ENCODE measurements at regions not wholly inside any gene's neighbourhood (a gene's known extent, or its start where the extent isn't known, plus 50 kb on each side); places are given as distances from the start of the nearest gene placed in this dataset.
A peak's percentile ranks its signal among the peaks of the same experiment; 100 is the strongest.

GRCh38 chr16:17606460-17606859 lies 135.7 kb upstream of the XYLT1 start:
- ATAC-seq (ENCODE audit: low read depth) (no peak), DNase-seq (no peak)
- peaks cover 1% of the 10 kb centered on the region for H3K9me3 Mint-ChIP-seq
- H3K27me3 Mint-ChIP-seq = peaks cover 7% of the 10 kb centered on the region
- peaks cover 23% of the 10 kb centered on the region for H3K4me1 Mint-ChIP-seq
- POLR2A ChIA-PET = no interaction called here
- H3K27ac Mint-ChIP-seq = no peak overlapping the region
- no peak overlapping the region for H3K4me3 Mint-ChIP-seq
- no peaks in the 10 kb centered on the region for H3K36me3 Mint-ChIP-seq

- Mint-ChIP-seq H3K4me3 (no peak overlapping the region), H3K4me1 (peaks cover 23% of the 10 kb centered on the region), H3K27ac (no peak overlapping the region), H3K36me3 (no peaks in the 10 kb centered on the region), H3K9me3 (peaks cover 2% of the 10 kb centered on the region), H3K27me3 (peaks cover 3% of the 10 kb centered on the region)
- ATAC-seq (ENCODE audit: low read depth) (no peak), DNase-seq (no peak)
- POLR2A ChIA-PET = no interaction called here
Observed at GRCh38 chr16:17605784-17606183, 135.0 kb upstream of the XYLT1 start.

- ATAC-seq (ENCODE audit: low read depth) = no peak
- Mint-ChIP-seq H3K27ac (no peak overlapping the region), H3K36me3 (no peaks in the 10 kb centered on the region), H3K27me3 (peaks cover 3% of the 10 kb centered on the region), H3K9me3 (peaks cover 6% of the 10 kb centered on the region), H3K4me1 (peaks cover 23% of the 10 kb centered on the region), H3K4me3 (no peak overlapping the region)
- no peak for DNase-seq
- POLR2A ChIA-PET = no interaction called here
Observed at GRCh38 chr16:17603626-17604025, 132.9 kb upstream of the XYLT1 start.

GRCh38 chr16:17602678-17603077 lies 131.9 kb upstream of the XYLT1 start:
- H3K27ac Mint-ChIP-seq = no peak overlapping the region
- peaks cover 3% of the 10 kb centered on the region for H3K27me3 Mint-ChIP-seq
- ATAC-seq (ENCODE audit: low read depth) (no peak), DNase-seq (no peak)
- POLR2A ChIA-PET = no interaction called here
- H3K4me1 Mint-ChIP-seq = peaks cover 20% of the 10 kb centered on the region
- H3K4me3 Mint-ChIP-seq = no peak overlapping the region
- peaks cover 13% of the 10 kb centered on the region for H3K9me3 Mint-ChIP-seq
- H3K36me3 Mint-ChIP-seq = peaks cover 1% of the 10 kb centered on the region

GRCh38 chr16:17598968-17599367 lies 128.2 kb upstream of the XYLT1 start:
- Mint-ChIP-seq H3K27me3 (peaks cover 12% of the 10 kb centered on the region), H3K36me3 (peaks cover 1% of the 10 kb centered on the region), H3K4me3 (no peak overlapping the region), H3K27ac (no peak overlapping the region), H3K9me3 (peaks cover 15% of the 10 kb centered on the region), H3K4me1 (peaks cover 7% of the 10 kb centered on the region)
- no peak for ATAC-seq (ENCODE audit: low read depth)
- POLR2A ChIA-PET = no interaction called here
- DNase-seq = no peak

- Mint-ChIP-seq H3K27me3 (peaks cover 25% of the 10 kb centered on the region), H3K4me3 (no peak overlapping the region), H3K9me3 (peaks cover 6% of the 10 kb centered on the region), H3K4me1 (no peaks in the 10 kb centered on the region), H3K27ac (peak overlapping the region; percentile 34), H3K36me3 (no peaks in the 10 kb centered on the region)
- DNase-seq (no peak), ATAC-seq (ENCODE audit: low read depth) (no peak)
- POLR2A ChIA-PET = no interaction called here
Observed at GRCh38 chr16:17591655-17592405, 121.1 kb upstream of the XYLT1 start.

- POLR2A ChIA-PET = no interaction called here
- H3K36me3 Mint-ChIP-seq = no peaks in the 10 kb centered on the region
- no peak for DNase-seq
Observed at GRCh38 chr16:17590711-17591654, 120.2 kb upstream of the XYLT1 start.

GRCh38 chr16:17589898-17590297 lies 119.1 kb upstream of the XYLT1 start:
- H3K9me3 Mint-ChIP-seq = peaks cover 4% of the 10 kb centered on the region
- no peaks in the 10 kb centered on the region for H3K4me1 Mint-ChIP-seq
- peaks cover 19% of the 10 kb centered on the region for H3K27me3 Mint-ChIP-seq
- POLR2A ChIA-PET = no interaction called here
- DNase-seq (no peak), ATAC-seq (ENCODE audit: low read depth) (no peak)
- H3K27ac Mint-ChIP-seq = no peak overlapping the region
- H3K36me3 Mint-ChIP-seq = no peaks in the 10 kb centered on the region
- no peak overlapping the region for H3K4me3 Mint-ChIP-seq

More at GRCh38 chr16:17590711-17591654, 120.2 kb upstream of the XYLT1 start:
- H3K27ac Mint-ChIP-seq = peak overlapping the region; percentile 34
- peak; percentile 45 for ATAC-seq (ENCODE audit: low read depth)
- peaks cover 6% of the 10 kb centered on the region for H3K9me3 Mint-ChIP-seq
- H3K4me1 Mint-ChIP-seq = no peaks in the 10 kb centered on the region
- peaks cover 25% of the 10 kb centered on the region for H3K27me3 Mint-ChIP-seq
- no peak overlapping the region for H3K4me3 Mint-ChIP-seq

- ATAC-seq (ENCODE audit: low read depth) (no peak), DNase-seq (no peak)
- Mint-ChIP-seq H3K36me3 (no peaks in the 10 kb centered on the region), H3K27ac (no peak overlapping the region), H3K4me1 (no peaks in the 10 kb centered on the region), H3K4me3 (no peak overlapping the region), H3K27me3 (peaks cover 21% of the 10 kb centered on the region), H3K9me3 (peaks cover 7% of the 10 kb centered on the region)
- POLR2A ChIA-PET = no interaction called here
Observed at GRCh38 chr16:17585449-17586074, 114.8 kb upstream of the XYLT1 start.

GRCh38 chr16:17578981-17579874 lies 108.5 kb upstream of the XYLT1 start:
- ATAC-seq (ENCODE audit: low read depth) (peak; percentile 60), DNase-seq (peak; percentile 39)
- POLR2A ChIA-PET = no interaction called here
- H3K4me3 Mint-ChIP-seq = no peak overlapping the region
- H3K27ac Mint-ChIP-seq = no peak overlapping the region
- no peaks in the 10 kb centered on the region for H3K36me3 Mint-ChIP-seq
- H3K4me1 Mint-ChIP-seq = peaks cover 3% of the 10 kb centered on the region
- H3K27me3 Mint-ChIP-seq = peaks cover 13% of the 10 kb centered on the region
- peaks cover 3% of the 10 kb centered on the region for H3K9me3 Mint-ChIP-seq

GRCh38 chr16:17574256-17574655 lies 103.5 kb upstream of the XYLT1 start:
- POLR2A ChIA-PET = no interaction called here
- H3K4me1 Mint-ChIP-seq = peaks cover 2% of the 10 kb centered on the region
- DNase-seq (no peak), ATAC-seq (ENCODE audit: low read depth) (no peak)
- H3K36me3 Mint-ChIP-seq = no peaks in the 10 kb centered on the region
- peaks cover 3% of the 10 kb centered on the region for H3K27me3 Mint-ChIP-seq
- no peak overlapping the region for H3K27ac Mint-ChIP-seq
- no peak overlapping the region for H3K4me3 Mint-ChIP-seq
- H3K9me3 Mint-ChIP-seq = no peaks in the 10 kb centered on the region

GRCh38 chr16:17572145-17572544 lies 101.4 kb upstream of the XYLT1 start:
- no peak overlapping the region for H3K27ac Mint-ChIP-seq
- ATAC-seq (ENCODE audit: low read depth) = no peak
- no peak overlapping the region for H3K4me3 Mint-ChIP-seq
- no peaks in the 10 kb centered on the region for H3K9me3 Mint-ChIP-seq
- peaks cover 3% of the 10 kb centered on the region for H3K27me3 Mint-ChIP-seq
- H3K4me1 Mint-ChIP-seq = no peaks in the 10 kb centered on the region
- POLR2A ChIA-PET = no interaction called here
- DNase-seq = no peak
- H3K36me3 Mint-ChIP-seq = no peaks in the 10 kb centered on the region

Measured in activated naive CD8-positive, alpha-beta T cell treated with anti-CD3 and anti-CD28 coated beads, Interleukin-2, amount 10 ng/mL, durations not matched to agents 7 days and 5 days (primary cell).